Fibroblast of lung (primary cell): ENCODE measurements at regions not wholly inside any gene's neighbourhood (a gene's known extent, or its start where the extent isn't known, plus 50 kb on each side); places are given as distances from the start of the nearest gene placed in this dataset.

Experiments used
- EZH2 ChIP-seq: IDR thresholded peaks from 2 replicates; pipeline ENCODE4 v1.5.1; 2012; ENCODE audit warnings: low read length, control low read depth, mild to moderate bottlenecking; ENCODE audit errors: missing control alignments
- TF ChIP-seq, protein P1 (sequence below), 2 donors: IDR thresholded peaks in 1 of 2; conservative IDR thresholded peaks in 1 of 2; 1 replicate in 1 of 2; 2 replicates in 1 of 2; pipeline ENCODE4 v1.5.1; 2011 to 2012; ENCODE audit warnings: low read length in 2 of 2, control low read depth in 1 of 2, inconsistent platforms in 1 of 2, low read depth in 1 of 2, mild to moderate bottlenecking in 1 of 2

DNA sequence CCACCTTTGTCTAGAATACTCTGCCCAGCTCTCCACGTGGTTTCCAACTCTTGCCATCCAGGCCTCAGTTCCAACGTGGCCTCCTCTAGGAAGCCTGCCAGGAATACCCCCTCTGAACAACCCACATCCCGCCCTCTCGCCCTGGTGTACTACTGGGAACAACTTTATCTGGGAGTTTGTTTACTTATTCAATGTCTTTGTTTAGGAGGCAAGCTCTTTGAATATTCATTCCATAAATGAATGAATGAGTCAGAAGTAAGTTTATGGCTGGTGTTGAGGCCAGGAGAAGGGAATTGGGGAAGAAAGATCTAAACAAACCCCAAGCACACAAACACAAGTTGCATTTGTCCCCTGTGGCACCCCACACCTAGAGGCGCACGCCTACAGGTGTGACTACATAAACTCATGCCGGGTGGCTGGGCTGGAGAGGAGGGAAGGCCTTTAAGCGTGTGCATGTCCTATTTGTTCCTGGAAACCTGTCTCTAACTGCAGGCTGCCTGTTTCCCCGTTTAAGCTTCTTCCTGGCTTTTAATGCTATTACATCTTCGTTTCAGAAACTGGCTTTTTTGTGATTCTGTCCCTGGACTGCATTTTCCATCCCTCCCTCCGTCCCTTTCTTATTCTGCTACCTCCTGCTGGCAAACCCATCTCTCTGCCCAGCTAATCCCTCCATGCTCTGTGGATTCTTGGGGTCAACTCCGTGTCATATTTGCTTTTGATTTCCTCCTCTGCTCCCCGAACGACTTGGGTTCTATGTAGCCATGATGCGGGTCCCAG, 57.9 kb downstream of the FZD10 start:
- TF ChIP-seq, protein P1, sequence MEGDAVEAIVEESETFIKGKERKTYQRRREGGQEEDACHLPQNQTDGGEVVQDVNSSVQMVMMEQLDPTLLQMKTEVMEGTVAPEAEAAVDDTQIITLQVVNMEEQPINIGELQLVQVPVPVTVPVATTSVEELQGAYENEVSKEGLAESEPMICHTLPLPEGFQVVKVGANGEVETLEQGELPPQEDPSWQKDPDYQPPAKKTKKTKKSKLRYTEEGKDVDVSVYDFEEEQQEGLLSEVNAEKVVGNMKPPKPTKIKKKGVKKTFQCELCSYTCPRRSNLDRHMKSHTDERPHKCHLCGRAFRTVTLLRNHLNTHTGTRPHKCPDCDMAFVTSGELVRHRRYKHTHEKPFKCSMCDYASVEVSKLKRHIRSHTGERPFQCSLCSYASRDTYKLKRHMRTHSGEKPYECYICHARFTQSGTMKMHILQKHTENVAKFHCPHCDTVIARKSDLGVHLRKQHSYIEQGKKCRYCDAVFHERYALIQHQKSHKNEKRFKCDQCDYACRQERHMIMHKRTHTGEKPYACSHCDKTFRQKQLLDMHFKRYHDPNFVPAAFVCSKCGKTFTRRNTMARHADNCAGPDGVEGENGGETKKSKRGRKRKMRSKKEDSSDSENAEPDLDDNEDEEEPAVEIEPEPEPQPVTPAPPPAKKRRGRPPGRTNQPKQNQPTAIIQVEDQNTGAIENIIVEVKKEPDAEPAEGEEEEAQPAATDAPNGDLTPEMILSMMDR (conservative IDR thresholded peaks at IDR 0.05 in 1 of 2, IDR thresholded peaks at IDR 0.05 in 1 of 2; ENCODE audit: low read depth in 1 of 2, low read length in 2 of 2): no peak
- no peak for TF ChIP-seq EZH2
